Central memory CD4-positive, alpha-beta T cell (primary cell): ENCODE measurements at regions not wholly inside any gene's neighbourhood (a gene's known extent, or its start where the extent isn't known, plus 50 kb on each side); places are given as distances from the start of the nearest gene placed in this dataset.

Experiments
- DNase-seq: peaks from one replicate; pipeline ENCODE4 v3.0.0; 2022

DNA sequence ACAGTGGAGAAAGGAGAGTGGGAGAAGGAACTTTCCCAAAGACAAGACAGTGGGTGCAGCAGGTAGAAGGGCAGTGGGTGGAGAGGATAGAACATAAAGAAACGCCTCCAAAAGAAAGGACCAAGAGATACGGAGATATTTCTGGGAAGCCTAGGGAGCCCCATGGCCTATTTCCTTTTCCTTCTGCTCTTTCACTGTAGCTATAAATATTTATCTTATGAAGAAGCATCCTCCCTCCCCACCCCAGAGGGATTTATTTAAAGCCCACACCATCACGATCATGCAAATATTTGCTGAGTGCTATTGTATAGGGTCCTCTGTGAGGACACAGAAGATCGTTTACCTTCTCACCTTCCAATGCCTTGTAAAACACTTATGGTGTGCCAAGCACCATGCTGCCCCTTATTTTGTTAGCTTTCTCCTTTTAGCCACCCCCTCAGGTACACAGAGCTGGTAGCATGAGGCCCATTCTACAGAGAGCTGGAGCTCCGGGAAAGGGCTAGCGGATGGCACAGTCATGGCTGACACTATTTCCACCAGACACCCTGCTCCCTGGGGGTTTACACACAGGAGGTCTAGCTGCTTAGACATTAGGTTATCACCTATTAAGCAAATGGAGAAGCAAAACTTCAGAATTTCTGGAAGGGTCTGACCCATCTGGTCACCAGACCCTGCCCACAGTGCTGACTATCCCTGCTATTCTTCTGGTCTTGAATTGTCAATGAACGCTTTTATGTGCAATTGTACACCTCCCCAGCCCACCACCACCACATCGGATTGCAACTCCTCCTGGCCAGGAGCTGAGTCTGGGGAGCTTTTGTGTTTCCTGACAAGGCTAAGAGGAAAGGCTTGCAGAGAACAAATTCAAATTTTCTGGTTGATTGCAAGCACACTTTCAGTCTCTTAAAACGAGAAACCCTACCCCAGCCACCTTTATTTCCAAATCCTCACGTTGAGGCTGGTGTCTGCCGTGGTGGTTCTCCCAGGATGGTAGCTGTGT lies 91.8 kb upstream of the KLF7 start:
- no peak for DNase-seq

DNA sequence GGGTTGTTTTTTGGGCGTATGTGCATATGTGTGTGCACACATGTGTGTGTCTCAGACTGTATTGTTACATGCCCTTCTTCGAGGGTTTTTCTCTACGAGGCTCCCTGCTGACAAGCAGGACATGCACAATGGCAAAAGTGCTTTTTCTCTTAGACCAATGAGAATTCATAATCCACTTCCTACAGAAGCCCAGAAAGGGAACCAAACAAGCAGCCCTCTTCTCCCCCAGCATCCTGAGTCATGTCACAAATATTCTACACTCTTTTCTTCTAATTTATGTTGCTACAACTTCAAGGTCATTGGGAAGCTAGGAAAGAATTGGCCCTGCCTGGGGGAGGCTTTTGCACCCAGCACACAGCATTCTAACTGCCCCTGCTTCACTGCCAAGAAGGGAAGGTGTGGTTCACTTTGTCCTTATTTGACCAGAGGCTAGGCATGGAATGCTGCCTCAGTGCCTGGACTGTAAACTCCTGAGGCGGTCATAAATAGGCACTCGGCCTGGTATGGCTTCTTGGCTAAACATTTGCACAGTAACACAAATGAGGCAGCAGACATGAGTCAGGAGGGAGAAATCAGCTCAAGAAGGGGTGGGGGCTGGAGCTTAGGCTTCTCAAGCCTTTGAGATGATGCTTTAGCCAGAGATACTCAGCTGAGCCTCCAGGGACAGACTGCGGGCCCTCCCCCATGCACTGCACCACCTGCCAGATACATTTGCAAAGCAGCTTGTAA lies 92.7 kb upstream of the KLF7 start:
- DNase-seq: no peak

DNA sequence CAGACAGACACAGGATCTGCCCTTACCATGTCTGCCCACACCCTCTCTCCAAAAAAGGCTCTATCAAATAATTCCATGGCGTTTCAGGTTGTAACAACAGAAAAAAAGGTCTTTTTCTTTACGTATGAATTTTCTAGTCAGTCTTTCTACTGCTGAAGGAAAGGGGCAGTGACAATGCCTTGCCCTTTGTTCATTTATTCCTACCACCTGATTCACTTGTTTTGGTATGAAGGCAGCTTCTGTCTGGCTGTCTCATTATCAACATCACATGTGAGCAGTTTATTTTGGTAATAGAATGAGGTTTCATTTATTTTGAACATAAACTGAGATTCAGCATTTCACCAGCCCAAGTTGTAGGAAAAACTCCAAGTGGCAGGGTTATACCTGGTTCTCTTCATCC lies 94.3 kb upstream of the KLF7 start:
- DNase-seq: no peak

- DNase-seq: no peak
These were observed 95.2 kb upstream of the KLF7 start for GRCh38 chr2:207260947-207261346.

DNA sequence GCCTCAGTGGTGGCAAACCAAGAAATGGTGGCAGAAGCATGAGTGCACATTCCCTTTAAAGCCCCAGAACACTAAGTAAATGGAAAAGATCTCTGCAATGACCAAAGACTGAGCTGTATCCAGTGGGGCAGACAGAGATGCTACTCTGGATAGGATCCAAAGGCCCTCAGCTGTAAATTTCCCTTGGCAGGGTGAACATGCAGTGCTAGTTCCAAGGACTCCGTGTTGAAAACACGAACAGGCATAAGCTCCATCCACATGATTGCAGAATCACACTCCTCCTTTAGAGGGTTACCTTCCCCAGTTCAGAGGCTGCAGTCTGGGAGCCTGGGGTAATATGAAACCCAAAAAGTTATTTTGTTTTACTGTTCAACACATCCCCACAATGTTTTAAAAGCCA lies 98.6 kb upstream of the KLF7 start:
- DNase-seq: no peak

DNA sequence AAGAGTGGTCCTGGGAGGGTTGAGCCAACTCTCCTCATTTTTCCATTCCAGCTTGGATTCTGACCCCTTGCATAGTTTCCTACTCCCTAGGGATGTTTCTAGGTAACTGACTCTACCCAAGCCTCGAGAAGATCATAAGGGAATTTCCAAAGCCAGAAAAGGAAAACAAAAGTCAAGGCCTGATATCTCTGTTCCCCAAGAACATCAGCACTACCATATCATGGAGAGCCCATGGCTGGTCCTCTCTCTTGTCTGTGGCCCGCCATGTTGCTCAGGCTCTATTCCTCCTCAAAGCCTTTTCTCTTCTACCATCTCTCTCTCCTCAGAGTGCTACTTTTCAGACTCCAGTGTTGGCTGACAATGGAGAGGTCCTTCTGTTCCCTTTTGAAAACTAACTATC lies 99.6 kb upstream of the KLF7 start:
- no peak for DNase-seq

DNA sequence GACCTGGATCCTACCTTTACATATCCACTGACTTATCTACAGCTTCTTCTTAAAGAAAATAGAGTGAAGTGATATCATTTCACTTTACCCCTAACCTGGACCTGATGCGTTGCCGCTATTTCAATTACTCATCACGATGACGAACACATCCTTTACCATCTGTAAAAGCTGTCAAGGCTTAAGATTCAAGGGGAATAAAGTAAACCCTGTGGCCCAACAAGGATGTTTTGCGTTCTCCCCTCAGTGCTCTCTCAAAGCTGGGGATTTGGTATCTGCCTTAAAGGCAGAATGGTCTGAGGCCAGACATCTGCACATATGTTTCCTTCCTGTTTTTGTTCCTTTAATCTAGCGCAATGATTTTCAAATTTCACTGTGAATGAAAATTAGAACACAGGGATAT lies 100.1 kb upstream of the KLF7 start:
- DNase-seq: no peak

DNA sequence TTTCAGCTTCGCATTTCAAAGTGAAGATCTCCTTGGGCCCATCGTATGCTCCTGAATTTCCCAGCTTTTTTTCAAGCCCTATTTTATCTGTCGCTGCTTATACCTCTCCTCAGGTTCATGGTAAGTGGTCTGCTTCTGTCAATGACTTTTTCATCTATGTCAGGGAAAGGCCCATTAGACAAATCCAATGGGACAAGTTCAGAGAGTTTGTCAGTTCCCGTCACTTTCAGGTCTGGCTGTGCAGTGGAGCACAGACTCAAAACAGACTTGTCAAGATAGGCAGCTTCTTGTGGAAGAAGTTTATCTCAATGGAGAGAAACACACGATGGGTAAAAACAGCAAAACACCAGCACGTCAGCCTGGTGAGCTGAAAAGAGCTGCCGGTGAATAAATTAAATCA lies 100.9 kb upstream of the KLF7 start:
- DNase-seq: no peak

- no peak for DNase-seq
These were observed 103.3 kb upstream of the KLF7 start for GRCh38 chr2:207269038-207269437.

DNA sequence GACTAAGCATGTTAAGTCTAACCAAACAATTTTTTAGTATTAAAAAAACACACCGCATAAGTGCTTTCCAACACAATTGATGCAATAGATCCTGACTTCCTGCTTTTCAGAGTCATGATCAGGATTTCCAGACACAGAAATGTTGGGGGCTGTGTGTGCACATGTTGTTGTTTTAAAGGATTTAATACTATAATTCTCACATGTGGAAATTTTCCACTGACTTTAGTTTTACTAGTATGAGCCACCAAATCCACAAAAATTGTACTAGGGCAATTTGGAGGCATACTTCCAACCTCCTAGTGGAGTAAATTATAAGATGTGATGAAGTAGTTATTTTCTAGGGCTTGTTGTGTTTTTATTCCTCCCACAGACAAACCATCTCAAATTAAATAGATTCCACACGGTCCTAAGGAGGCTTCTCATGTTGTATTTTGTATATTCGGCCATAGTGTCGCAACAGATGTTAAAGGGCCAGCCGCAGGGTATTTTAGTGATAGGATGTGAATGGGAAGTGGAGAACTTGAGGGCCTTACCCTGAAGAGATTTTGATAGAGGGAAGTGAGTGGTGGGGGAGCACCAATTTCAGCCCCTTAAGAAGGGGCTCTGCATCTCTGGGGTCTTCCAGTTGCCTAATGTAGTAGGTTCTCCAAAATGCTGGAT lies 108.9 kb upstream of the KLF7 start:
- DNase-seq: no peak

- no peak for DNase-seq
These were observed 110.0 kb upstream of the KLF7 start for GRCh38 chr2:207275779-207276178.

DNA sequence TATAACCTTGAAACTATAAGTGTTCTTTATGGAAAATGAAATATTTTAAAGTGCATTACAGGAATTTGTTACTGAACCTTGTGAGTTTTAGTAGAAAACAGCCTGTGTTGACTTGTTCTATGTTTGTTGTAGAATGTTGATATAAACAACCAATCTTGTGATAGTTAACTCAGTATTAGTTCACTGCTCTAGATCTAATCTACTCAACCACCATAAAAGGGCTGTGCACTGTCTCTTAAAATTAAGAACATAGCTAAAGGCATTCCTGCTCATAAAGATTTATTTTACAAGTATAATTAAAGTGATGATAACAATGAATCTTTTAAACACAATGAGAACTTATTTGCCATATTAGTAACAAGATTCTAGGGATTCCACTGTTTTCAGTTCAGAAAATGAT lies 110.5 kb upstream of the KLF7 start:
- no peak for DNase-seq

- DNase-seq: no peak
These were observed 111.1 kb upstream of the KLF7 start for GRCh38 chr2:207276858-207277257.

DNA sequence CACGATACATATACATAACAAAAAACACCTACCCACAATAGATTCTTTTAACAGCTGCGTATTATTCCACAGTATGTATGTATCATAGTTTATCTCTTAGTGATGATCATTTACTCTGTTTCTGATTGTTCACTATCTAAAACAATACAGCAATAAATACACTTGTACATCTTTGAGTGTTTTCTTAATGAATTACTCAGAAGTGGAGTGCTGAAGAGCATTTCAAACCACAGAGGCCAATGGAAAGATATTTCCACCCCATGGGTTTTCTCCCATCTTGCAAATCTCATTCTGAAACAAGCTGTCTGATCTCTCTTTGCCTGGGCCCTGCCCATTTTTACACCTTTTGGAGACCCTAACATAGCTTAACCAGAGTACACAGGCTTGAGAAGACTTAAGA lies 113.8 kb upstream of the KLF7 start:
- DNase-seq: no peak

- DNase-seq: no peak
These were observed 115.7 kb upstream of the KLF7 start for GRCh38 chr2:207281436-207281835.

GRCh38 chr2:207282916-207283315 lies 117.2 kb upstream of the KLF7 start:
- no peak for DNase-seq

DNA sequence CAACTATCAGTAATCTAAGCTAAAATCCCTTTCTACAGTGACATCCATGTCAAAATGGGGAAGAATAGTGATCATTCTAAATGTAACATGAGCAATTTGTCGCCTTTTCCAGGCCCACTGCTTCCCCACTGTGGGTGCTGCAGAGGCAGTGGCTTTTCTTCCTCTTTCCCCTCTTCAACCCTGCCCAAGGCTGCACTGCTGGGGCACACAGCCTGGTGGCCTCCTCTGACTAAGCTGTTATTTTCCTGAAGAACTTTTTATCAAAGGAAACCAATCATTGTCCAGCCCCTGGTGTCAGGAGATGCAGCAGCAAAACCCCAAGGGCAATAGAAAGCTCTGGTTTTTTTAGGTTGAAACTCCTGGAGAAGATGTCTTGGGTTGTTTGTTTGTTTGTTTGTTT lies 117.6 kb upstream of the KLF7 start:
- DNase-seq: no peak

- no peak for DNase-seq
These were observed 119.1 kb upstream of the KLF7 start for GRCh38 chr2:207284556-207285472.

DNA sequence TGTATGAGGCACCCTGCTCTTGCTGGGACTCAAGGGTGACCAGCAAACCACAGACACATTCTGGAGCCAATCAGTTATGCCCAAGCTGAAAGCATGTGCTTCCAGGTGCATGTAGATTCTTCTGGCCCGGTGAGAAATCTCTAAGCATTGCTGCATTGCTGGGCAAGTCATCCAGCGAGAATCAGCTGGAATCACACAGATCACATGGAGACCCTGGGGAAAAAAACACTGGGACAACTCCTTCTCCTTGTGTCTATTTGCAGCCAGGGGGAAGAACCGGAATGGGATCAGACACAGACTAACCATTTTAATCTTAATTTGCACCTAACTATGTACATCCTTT lies 119.7 kb upstream of the KLF7 start:
- no peak for DNase-seq

- no peak for DNase-seq
These were observed 120.4 kb upstream of the KLF7 start for GRCh38 chr2:207286106-207286505.

GRCh38 chr2:207288628-207289027 lies 122.9 kb upstream of the KLF7 start:
- DNase-seq: no peak

DNA sequence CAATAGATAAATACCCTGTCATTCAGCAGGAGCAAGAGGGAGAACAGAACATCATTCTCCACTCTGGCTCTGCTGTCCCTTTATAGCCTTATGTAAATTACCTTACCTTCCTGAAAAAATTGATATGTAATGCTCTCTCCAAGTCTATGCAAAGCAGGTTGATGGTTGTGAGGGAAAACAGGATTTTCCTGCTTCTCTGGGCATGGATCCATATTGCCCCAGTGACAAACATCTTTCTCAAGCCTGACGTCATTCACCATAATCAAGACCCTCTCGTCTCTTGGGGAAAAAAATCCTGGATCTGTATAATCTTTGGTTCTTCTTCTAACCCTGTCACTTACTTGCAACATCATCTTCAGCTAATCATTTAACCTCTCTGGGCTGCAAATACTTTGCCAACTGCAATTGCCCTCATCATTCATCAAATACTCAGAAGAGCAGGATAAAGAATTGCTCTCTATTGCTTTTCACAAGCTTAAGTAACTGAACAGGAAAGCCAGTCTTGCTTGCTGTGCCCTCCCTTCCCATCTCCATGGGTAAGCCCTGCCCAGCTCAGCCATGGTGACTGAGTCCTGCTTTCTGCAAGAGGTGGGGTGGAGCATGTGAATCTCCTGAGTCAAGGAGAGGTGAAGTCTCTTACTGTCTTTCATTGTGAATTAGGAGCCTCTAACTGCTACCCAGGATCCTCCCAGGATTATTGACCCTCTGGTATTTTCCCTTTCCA lies 123.7 kb upstream of the KLF7 start:
- no peak for DNase-seq
